ENCODE measurements at regions not wholly inside any gene's neighbourhood (a gene's known extent, or its start where the extent isn't known, plus 50 kb on each side); places are given as distances from the start of the nearest gene placed in this dataset.
"Not testable (repeated sequence)": the region's sequence is repeated elsewhere in the genome, so short reads cannot be mapped to it uniquely, and the experiment has no call there.

GRCh38 chr4:118410138-118410537, 57.3 kb upstream of the PRSS12 start:
- H3K27ac ChIP-seq (ENCODE audit: low read depth, low read length), result no peak overlapping the region
- H3K9me3 ChIP-seq (ENCODE audit: control insufficient read depth in 1 of 2, low read length in 2 of 2), result no peaks in the 10 kb centered on the region
- H3K9ac ChIP-seq (ENCODE audit: low read depth in 1 of 2, low read length in 2 of 2), result no peak overlapping the region
- no peaks in the 10 kb centered on the region for H3K27me3 ChIP-seq (ENCODE audit: control insufficient read depth in 1 of 2, insufficient read depth in 2 of 2, low read length in 2 of 2)
- no peaks in the 10 kb centered on the region for H3K36me3 ChIP-seq (ENCODE audit: control insufficient read depth in 1 of 2, insufficient read depth in 2 of 2, low read length in 2 of 2)
- no peak overlapping the region for H3K4me3 ChIP-seq (ENCODE audit: low read depth in 1 of 2, low read length in 2 of 2)
- no peaks in the 10 kb centered on the region for H3K4me1 ChIP-seq (ENCODE audit: control insufficient read depth in 1 of 2, insufficient read depth in 2 of 2, low read length in 2 of 2)

- no peak overlapping the region for H3K9ac ChIP-seq (ENCODE audit: low read depth in 1 of 2, low read length in 2 of 2)
- H3K27me3 ChIP-seq (ENCODE audit: control insufficient read depth in 1 of 2, insufficient read depth in 2 of 2, low read length in 2 of 2), result no peaks in the 10 kb centered on the region
- H3K36me3 ChIP-seq (ENCODE audit: control insufficient read depth in 1 of 2, insufficient read depth in 2 of 2, low read length in 2 of 2), result no peaks in the 10 kb centered on the region
- no peak overlapping the region for H3K27ac ChIP-seq (ENCODE audit: low read depth, low read length)
- H3K9me3 ChIP-seq (ENCODE audit: control insufficient read depth in 1 of 2, low read length in 2 of 2), result no peaks in the 10 kb centered on the region
- H3K4me1 ChIP-seq (ENCODE audit: control insufficient read depth in 1 of 2, insufficient read depth in 2 of 2, low read length in 2 of 2), result no peaks in the 10 kb centered on the region
- H3K4me3 ChIP-seq (ENCODE audit: low read depth in 1 of 2, low read length in 2 of 2), result no peak overlapping the region
These were observed 64.5 kb upstream of the PRSS12 start for GRCh38 chr4:118417325-118417724.

GRCh38 chr4:118417800-118418199, 65.0 kb upstream of the PRSS12 start:
- not testable (repeated sequence) for H3K36me3 ChIP-seq (ENCODE audit: control insufficient read depth in 1 of 2, insufficient read depth in 2 of 2, low read length in 2 of 2); H3K27ac ChIP-seq (ENCODE audit: low read depth, low read length); H3K4me1 ChIP-seq (ENCODE audit: control insufficient read depth in 1 of 2, insufficient read depth in 2 of 2, low read length in 2 of 2); H3K4me3 ChIP-seq (ENCODE audit: low read depth in 1 of 2, low read length in 2 of 2); H3K9me3 ChIP-seq (ENCODE audit: control insufficient read depth in 1 of 2, low read length in 2 of 2); H3K9ac ChIP-seq (ENCODE audit: low read depth in 1 of 2, low read length in 2 of 2); H3K27me3 ChIP-seq (ENCODE audit: control insufficient read depth in 1 of 2, insufficient read depth in 2 of 2, low read length in 2 of 2)

GRCh38 chr4:118418396-118418795, 65.6 kb upstream of the PRSS12 start:
- not testable (repeated sequence) for H3K4me3 ChIP-seq (ENCODE audit: low read depth in 1 of 2, low read length in 2 of 2); H3K9ac ChIP-seq (ENCODE audit: low read depth in 1 of 2, low read length in 2 of 2); H3K36me3 ChIP-seq (ENCODE audit: control insufficient read depth in 1 of 2, insufficient read depth in 2 of 2, low read length in 2 of 2); H3K27me3 ChIP-seq (ENCODE audit: control insufficient read depth in 1 of 2, insufficient read depth in 2 of 2, low read length in 2 of 2); H3K27ac ChIP-seq (ENCODE audit: low read depth, low read length); H3K4me1 ChIP-seq (ENCODE audit: control insufficient read depth in 1 of 2, insufficient read depth in 2 of 2, low read length in 2 of 2); H3K9me3 ChIP-seq (ENCODE audit: control insufficient read depth in 1 of 2, low read length in 2 of 2)

- not testable (repeated sequence) for H3K27me3 ChIP-seq (ENCODE audit: control insufficient read depth in 1 of 2, insufficient read depth in 2 of 2, low read length in 2 of 2); H3K4me3 ChIP-seq (ENCODE audit: low read depth in 1 of 2, low read length in 2 of 2); H3K9ac ChIP-seq (ENCODE audit: low read depth in 1 of 2, low read length in 2 of 2); H3K27ac ChIP-seq (ENCODE audit: low read depth, low read length); H3K4me1 ChIP-seq (ENCODE audit: control insufficient read depth in 1 of 2, insufficient read depth in 2 of 2, low read length in 2 of 2); H3K9me3 ChIP-seq (ENCODE audit: control insufficient read depth in 1 of 2, low read length in 2 of 2); H3K36me3 ChIP-seq (ENCODE audit: control insufficient read depth in 1 of 2, insufficient read depth in 2 of 2, low read length in 2 of 2)
These were observed 66.8 kb upstream of the PRSS12 start for GRCh38 chr4:118419626-118420025.

GRCh38 chr4:118424062-118424461, 71.3 kb upstream of the PRSS12 start:
- not testable (repeated sequence) for H3K4me3 ChIP-seq (ENCODE audit: low read depth in 1 of 2, low read length in 2 of 2); H3K27ac ChIP-seq (ENCODE audit: low read depth, low read length); H3K36me3 ChIP-seq (ENCODE audit: control insufficient read depth in 1 of 2, insufficient read depth in 2 of 2, low read length in 2 of 2); H3K27me3 ChIP-seq (ENCODE audit: control insufficient read depth in 1 of 2, insufficient read depth in 2 of 2, low read length in 2 of 2); H3K9ac ChIP-seq (ENCODE audit: low read depth in 1 of 2, low read length in 2 of 2); H3K4me1 ChIP-seq (ENCODE audit: control insufficient read depth in 1 of 2, insufficient read depth in 2 of 2, low read length in 2 of 2); H3K9me3 ChIP-seq (ENCODE audit: control insufficient read depth in 1 of 2, low read length in 2 of 2)

GRCh38 chr4:118428881-118429280, 76.1 kb upstream of the PRSS12 start:
- not testable (repeated sequence) for H3K9me3 ChIP-seq (ENCODE audit: control insufficient read depth in 1 of 2, low read length in 2 of 2); H3K4me3 ChIP-seq (ENCODE audit: low read depth in 1 of 2, low read length in 2 of 2); H3K4me1 ChIP-seq (ENCODE audit: control insufficient read depth in 1 of 2, insufficient read depth in 2 of 2, low read length in 2 of 2); H3K36me3 ChIP-seq (ENCODE audit: control insufficient read depth in 1 of 2, insufficient read depth in 2 of 2, low read length in 2 of 2); H3K27ac ChIP-seq (ENCODE audit: low read depth, low read length); H3K9ac ChIP-seq (ENCODE audit: low read depth in 1 of 2, low read length in 2 of 2); H3K27me3 ChIP-seq (ENCODE audit: control insufficient read depth in 1 of 2, insufficient read depth in 2 of 2, low read length in 2 of 2)

- not testable (repeated sequence) for H3K27ac ChIP-seq (ENCODE audit: low read depth, low read length); H3K4me1 ChIP-seq (ENCODE audit: control insufficient read depth in 1 of 2, insufficient read depth in 2 of 2, low read length in 2 of 2); H3K4me3 ChIP-seq (ENCODE audit: low read depth in 1 of 2, low read length in 2 of 2); H3K27me3 ChIP-seq (ENCODE audit: control insufficient read depth in 1 of 2, insufficient read depth in 2 of 2, low read length in 2 of 2); H3K9ac ChIP-seq (ENCODE audit: low read depth in 1 of 2, low read length in 2 of 2); H3K9me3 ChIP-seq (ENCODE audit: control insufficient read depth in 1 of 2, low read length in 2 of 2); H3K36me3 ChIP-seq (ENCODE audit: control insufficient read depth in 1 of 2, insufficient read depth in 2 of 2, low read length in 2 of 2)
These were observed 79.6 kb upstream of the PRSS12 start for GRCh38 chr4:118432359-118432758.

- H3K4me3 ChIP-seq (ENCODE audit: low read depth in 1 of 2, low read length in 2 of 2); H3K27ac ChIP-seq (ENCODE audit: low read depth, low read length); H3K9ac ChIP-seq (ENCODE audit: low read depth in 1 of 2, low read length in 2 of 2); H3K27me3 ChIP-seq (ENCODE audit: control insufficient read depth in 1 of 2, insufficient read depth in 2 of 2, low read length in 2 of 2); H3K9me3 ChIP-seq (ENCODE audit: control insufficient read depth in 1 of 2, low read length in 2 of 2); H3K4me1 ChIP-seq (ENCODE audit: control insufficient read depth in 1 of 2, insufficient read depth in 2 of 2, low read length in 2 of 2); H3K36me3 ChIP-seq (ENCODE audit: control insufficient read depth in 1 of 2, insufficient read depth in 2 of 2, low read length in 2 of 2): not testable (repeated sequence)
These were observed 81.0 kb upstream of the PRSS12 start for GRCh38 chr4:118433612-118434375.

GRCh38 chr4:118435415-118435814, 82.6 kb upstream of the PRSS12 start:
- not testable (repeated sequence) for H3K36me3 ChIP-seq (ENCODE audit: control insufficient read depth in 1 of 2, insufficient read depth in 2 of 2, low read length in 2 of 2); H3K9ac ChIP-seq (ENCODE audit: low read depth in 1 of 2, low read length in 2 of 2); H3K9me3 ChIP-seq (ENCODE audit: control insufficient read depth in 1 of 2, low read length in 2 of 2); H3K27me3 ChIP-seq (ENCODE audit: control insufficient read depth in 1 of 2, insufficient read depth in 2 of 2, low read length in 2 of 2); H3K4me1 ChIP-seq (ENCODE audit: control insufficient read depth in 1 of 2, insufficient read depth in 2 of 2, low read length in 2 of 2); H3K4me3 ChIP-seq (ENCODE audit: low read depth in 1 of 2, low read length in 2 of 2); H3K27ac ChIP-seq (ENCODE audit: low read depth, low read length)

Data from duodenal mucosa (tissue), 2 donors.